SK-N-SH (cell line): ENCODE measurements at regions not wholly inside any gene's neighbourhood (a gene's known extent, or its start where the extent isn't known, plus 50 kb on each side); places are given as distances from the start of the nearest gene placed in this dataset.

Source experiments
- CTCF ChIA-PET: fragments of 300-600, 350-600 bp; formaldehyde crosslinking; extraction: SDS; loops from one replicate; lab custom pipeline; 2021; lab: Yijun Ruan, JAX
- POLR2A ChIA-PET: fragments of 350-600 bp; sonication (Branson Sonifier 250); formaldehyde crosslinking; extraction: SDS; loops from one replicate; lab custom pipeline; 2020; ENCODE audit warnings: antibody characterized with exemption, inconsistent platforms; lab: Yijun Ruan, JAX
- DNase-seq: peaks from one replicate; pipeline ENCODE4 v3.0.0; 2012
- H2AFZ ChIP-seq: fragments of 200-600 bp; sonication (generic); 2 replicates; pipeline ENCODE4 v1.8.1; 2016; ENCODE audit warnings: antibody characterized with exemption, mild to moderate bottlenecking, low read depth
- H3F3A ChIP-seq: fragments of 200-600 bp; sonication (generic); replicated peaks from 2 replicates; pipeline ENCODE3; 2016; ENCODE audit warnings: antibody characterized with exemption, mild to moderate bottlenecking; ENCODE audit not compliant: insufficient read depth
- H3K27ac ChIP-seq, 2 experiments: fragments of 200-500 bp in 1 of 2; fragments of 200-600 bp in 1 of 2; sonication (Bioruptor generic) in 1 of 2; sonication (generic), shearing (Covaris generic) in 1 of 2; 2 replicates each; pipeline versions ENCODE4 v1.5.1 to v1.6.1; 2014 to 2016; ENCODE audit warnings: low read depth in 2 of 2, inconsistent platforms in 1 of 2, low read length in 1 of 2, mild to moderate bottlenecking in 1 of 2, mixed read lengths in 1 of 2
- H3K27me3 ChIP-seq: fragments of 200-600 bp; sonication (generic), shearing (Covaris generic); 2 replicates; pipeline ENCODE4 v1.6.1; 2016; ENCODE audit warnings: mixed run types; ENCODE audit not compliant: insufficient read depth
- H3K36me3 ChIP-seq, 2 experiments: fragments of 200-500 bp in 1 of 2; fragments of 200-600 bp in 1 of 2; sonication (Bioruptor generic) in 1 of 2; sonication (generic) in 1 of 2; replicated peaks in 1 of 2; 2 replicates each; pipeline versions ENCODE3 to v1.5.1; 2014 to 2016; ENCODE audit warnings: low read length in 1 of 2, mild to moderate bottlenecking in 1 of 2; ENCODE audit not compliant: insufficient read depth in 2 of 2, control insufficient read depth in 1 of 2
- H3K4me1 ChIP-seq, 2 experiments: fragments of 200-500 bp in 1 of 2; fragments of 200-600 bp in 1 of 2; sonication (Bioruptor generic) in 1 of 2; sonication (generic), shearing (Covaris generic) in 1 of 2; 2 replicates each; pipeline versions ENCODE4 v1.5.1 to v1.6.1; 2014 to 2016; ENCODE audit warnings: low read depth in 1 of 2, low read length in 1 of 2, mixed run types in 1 of 2; ENCODE audit not compliant: insufficient read depth in 2 of 2, control insufficient read depth in 1 of 2
- H3K4me2 ChIP-seq: fragments of 200-600 bp; sonication (generic), shearing (Covaris generic); 2 replicates; pipeline ENCODE4 v1.6.1; 2017; ENCODE audit warnings: mixed run types
- H3K4me3 ChIP-seq, 2 experiments: fragments of 200-500 bp in 1 of 2; fragments of 200-600 bp in 1 of 2; sonication (Bioruptor generic) in 1 of 2; sonication (generic), shearing (Covaris generic) in 1 of 2; 2 replicates each; pipeline versions ENCODE4 v1.5.1 to v1.8.1; 2014 to 2016; ENCODE audit warnings: low read depth in 2 of 2, inconsistent platforms in 1 of 2, low read length in 1 of 2, mild to moderate bottlenecking in 1 of 2, mixed read lengths in 1 of 2, moderate library complexity in 1 of 2
- H3K79me2 ChIP-seq: fragments of 200-600 bp; sonication (generic); 2 replicates; pipeline ENCODE4 v1.8.1; 2017; ENCODE audit warnings: mild to moderate bottlenecking; ENCODE audit not compliant: insufficient read depth
- H3K9ac ChIP-seq: fragments of 200-600 bp; sonication (generic); 2 replicates; pipeline ENCODE4 v1.6.1; 2017; ENCODE audit warnings: mixed run types
- H3K9me2 ChIP-seq: fragments of 200-600 bp; sonication (generic); 2 replicates; pipeline ENCODE4 v1.6.1; 2017; ENCODE audit warnings: mixed run types
- H3K9me3 ChIP-seq: fragments of 200-600 bp; sonication (generic); 2 replicates; pipeline ENCODE4 v1.6.1; 2017; ENCODE audit warnings: mixed run types, mild to moderate bottlenecking, moderate library complexity
- H4K20me1 ChIP-seq: fragments of 200-600 bp; sonication (generic); 2 replicates; pipeline ENCODE4 v1.6.1; 2017; ENCODE audit warnings: mild to moderate bottlenecking, mixed run types; ENCODE audit not compliant: insufficient read depth
- CHD2 ChIP-seq: fragments of 150-350 bp; IDR thresholded peaks from 2 replicates; pipeline ENCODE4 v1.6.1; 2018; ENCODE audit warnings: low read length; ENCODE audit not compliant: partially characterized antibody
- CTCF ChIP-seq: fragments of 200-600 bp; sonication (generic); IDR thresholded peaks from 2 replicates; pipeline ENCODE4 v1.6.1; 2017; ENCODE audit warnings: antibody characterized with exemption, mild to moderate bottlenecking, moderate library complexity
- ELF1 ChIP-seq: IDR thresholded peaks from 2 replicates; pipeline ENCODE4 v1.4.0; 2012
- FOSL2 ChIP-seq: IDR thresholded peaks from 2 replicates; pipeline ENCODE4 v1.4.0; 2012; ENCODE audit warnings: low read depth, mild to moderate bottlenecking, moderate library complexity, borderline replicate concordance
- FOXJ3 ChIP-seq: sonication (generic); formaldehyde crosslinking; IDR thresholded peaks from 2 replicates; pipeline ENCODE4 v1.5.1; 2020; ENCODE audit warnings: mild to moderate bottlenecking, missing genetic modification reagents
- GATA2 ChIP-seq: sonication (generic); formaldehyde crosslinking; IDR thresholded peaks from 2 replicates; pipeline ENCODE4 v1.5.0; 2020; ENCODE audit warnings: mild to moderate bottlenecking, missing genetic modification reagents
- MEF2A ChIP-seq: IDR thresholded peaks from 2 replicates; pipeline ENCODE4 v1.4.0; 2012; ENCODE audit warnings: low read depth, borderline replicate concordance
- MXI1 ChIP-seq: IDR thresholded peaks from 2 replicates; pipeline ENCODE4 v1.6.1; 2012; ENCODE audit warnings: mild to moderate bottlenecking, low read depth, low read length, improper control_type of control experiment
- NFIC ChIP-seq: IDR thresholded peaks from 2 replicates; pipeline ENCODE4 v1.4.0; 2012; ENCODE audit warnings: borderline replicate concordance
- NRF1 ChIP-seq: IDR thresholded peaks from 2 replicates; pipeline ENCODE4 v1.6.1; 2012; ENCODE audit warnings: low read depth, mild to moderate bottlenecking, low read length
- RCOR1 ChIP-seq: fragments of 150-350 bp; IDR thresholded peaks from 2 replicates; pipeline ENCODE4 v1.6.1; 2017; ENCODE audit warnings: antibody characterized with exemption, low read length
- RXRA ChIP-seq: IDR thresholded peaks from 2 replicates; pipeline ENCODE4 v1.4.0; 2012; ENCODE audit warnings: low read depth, mild to moderate bottlenecking, borderline replicate concordance
- SMC3 ChIP-seq: IDR thresholded peaks from 2 replicates; pipeline ENCODE4 v1.6.1; 2012; ENCODE audit warnings: low read depth, low read length, improper control_type of control experiment
- TEAD4 ChIP-seq: IDR thresholded peaks from 2 replicates; pipeline ENCODE4 v1.4.0; 2012; ENCODE audit warnings: mild to moderate bottlenecking, borderline replicate concordance; ENCODE audit not compliant: insufficient read depth
- WGBS: methylation state at CpG from one replicate; pipeline ENCODE4 v1.1.6; 2017; ENCODE audit warnings: low lambda C conversion rate; 5-methylcytosine and 5-hydroxymethylcytosine counted together
- TF ChIP-seq, protein P1 (sequence below): IDR thresholded peaks from 2 replicates; pipeline ENCODE4; 2012
- TF ChIP-seq, protein P2 (sequence below): IDR thresholded peaks from 2 replicates; pipeline ENCODE4 v1.6.1; 2012; ENCODE audit warnings: mild to moderate bottlenecking, low read depth, low read length, moderate library complexity
- TF ChIP-seq, protein P3 (sequence below): IDR thresholded peaks from 2 replicates; pipeline ENCODE4 v1.4.0; 2012; ENCODE audit warnings: low read depth
- TF ChIP-seq, protein P4 (sequence below): fragments of 150-350 bp; IDR thresholded peaks from 2 replicates; pipeline ENCODE4 v1.6.1; 2016; ENCODE audit warnings: mild to moderate bottlenecking, low read depth, low read length

DNA sequence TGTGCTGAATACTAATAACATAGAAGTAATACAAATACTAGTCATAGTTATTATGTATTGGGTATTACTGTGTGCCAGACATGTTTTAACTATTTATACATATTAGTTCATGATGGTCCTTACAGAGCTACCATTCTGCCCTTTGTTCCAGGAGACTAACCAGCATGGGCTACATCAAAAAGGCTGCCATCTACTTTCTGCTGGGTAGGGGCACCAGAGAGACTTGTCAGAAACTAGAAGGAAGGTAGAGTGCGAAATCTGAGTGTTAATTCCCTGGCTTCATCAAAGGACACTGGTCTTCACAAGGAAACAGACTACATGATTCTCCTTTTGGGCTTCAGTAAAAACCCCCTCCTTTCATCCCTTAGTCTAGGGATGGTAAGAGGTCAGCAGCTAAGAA lies 347.8 kb downstream of the GBA3 start:
- no peak overlapping the region for H3K27ac ChIP-seq
- DNase-seq, result no peak
- POLR2A ChIA-PET, result no interaction called here
- no peaks in the 10 kb centered on the region for H3K36me3 ChIP-seq
- WGBS, result 9% methylated on average over 1 of the region's 1 CpG
- H3K9me3 ChIP-seq, result no peaks in the 10 kb centered on the region
- no peaks in the 10 kb centered on the region for H3K27me3 ChIP-seq
- H2AFZ ChIP-seq, result no peak overlapping the region
- H3F3A ChIP-seq, result no peaks in the 10 kb centered on the region
- no peaks in the 10 kb centered on the region for H4K20me1 ChIP-seq
- CTCF ChIA-PET, result no interaction called here
- H3K4me1 ChIP-seq, result no peaks in the 10 kb centered on the region
- no peaks in the 10 kb centered on the region for H3K9me2 ChIP-seq
- H3K9ac ChIP-seq, result no peak overlapping the region
- H3K4me2 ChIP-seq, result no peak overlapping the region
- no peak overlapping the region for H3K4me3 ChIP-seq
- TF ChIP-seq, protein P1, sequence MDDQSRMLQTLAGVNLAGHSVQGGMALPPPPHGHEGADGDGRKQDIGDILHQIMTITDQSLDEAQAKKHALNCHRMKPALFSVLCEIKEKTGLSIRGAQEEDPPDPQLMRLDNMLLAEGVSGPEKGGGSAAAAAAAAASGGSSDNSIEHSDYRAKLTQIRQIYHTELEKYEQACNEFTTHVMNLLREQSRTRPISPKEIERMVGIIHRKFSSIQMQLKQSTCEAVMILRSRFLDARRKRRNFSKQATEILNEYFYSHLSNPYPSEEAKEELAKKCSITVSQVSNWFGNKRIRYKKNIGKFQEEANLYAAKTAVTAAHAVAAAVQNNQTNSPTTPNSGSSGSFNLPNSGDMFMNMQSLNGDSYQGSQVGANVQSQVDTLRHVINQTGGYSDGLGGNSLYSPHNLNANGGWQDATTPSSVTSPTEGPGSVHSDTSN, result no peak
- H3K79me2 ChIP-seq, result no peaks in the 10 kb centered on the region

DNA sequence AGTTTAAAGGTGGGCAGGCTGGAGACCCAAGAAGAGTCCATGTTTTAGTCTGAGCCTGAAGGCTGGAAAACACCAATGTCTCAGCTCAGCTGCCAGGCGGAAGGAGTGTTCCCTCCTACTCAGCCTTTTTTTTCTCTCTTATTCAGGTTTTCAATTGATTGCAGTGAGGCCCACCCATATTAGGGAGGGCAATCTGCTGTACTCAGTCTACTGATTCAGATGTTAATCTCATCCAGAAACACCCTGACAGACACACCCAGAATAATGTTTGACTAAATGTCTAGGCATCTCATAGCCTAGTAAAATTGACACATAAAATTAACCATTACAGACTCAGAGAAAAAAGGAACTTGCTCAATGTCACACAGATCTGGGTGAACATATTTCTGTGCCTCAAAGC lies 347.1 kb downstream of the GBA3 start:
- no peaks in the 10 kb centered on the region for H3K4me1 ChIP-seq
- H3K27me3 ChIP-seq, result no peaks in the 10 kb centered on the region
- H3K9me3 ChIP-seq, result no peaks in the 10 kb centered on the region
- H3K79me2 ChIP-seq, result no peaks in the 10 kb centered on the region
- H3K9ac ChIP-seq, result no peak overlapping the region
- CTCF ChIA-PET, result no interaction called here
- no peaks in the 10 kb centered on the region for H3K36me3 ChIP-seq
- no peak overlapping the region for H2AFZ ChIP-seq
- H3F3A ChIP-seq, result no peaks in the 10 kb centered on the region
- H3K4me2 ChIP-seq, result no peak overlapping the region
- H4K20me1 ChIP-seq, result no peaks in the 10 kb centered on the region
- POLR2A ChIA-PET, result no interaction called here
- no peaks in the 10 kb centered on the region for H3K9me2 ChIP-seq
- no peak for DNase-seq
- H3K4me3 ChIP-seq, result no peak overlapping the region
- WGBS, result 22% methylated on average over 1 of the region's 1 CpG
- TF ChIP-seq FOXJ3 (CRISPR knock-in tag) (no peak), NRF1 (no peak), TEAD4 (no peak), RCOR1 (no peak), RXRA (no peak), GATA2 (CRISPR knock-in tag) (no peak), SMC3 (no peak), NFIC (no peak), FOSL2 (no peak), CHD2 (no peak), ELF1 (no peak), MEF2A (no peak), CTCF (no peak), MXI1 (no peak)
- TF ChIP-seq, protein P2, sequence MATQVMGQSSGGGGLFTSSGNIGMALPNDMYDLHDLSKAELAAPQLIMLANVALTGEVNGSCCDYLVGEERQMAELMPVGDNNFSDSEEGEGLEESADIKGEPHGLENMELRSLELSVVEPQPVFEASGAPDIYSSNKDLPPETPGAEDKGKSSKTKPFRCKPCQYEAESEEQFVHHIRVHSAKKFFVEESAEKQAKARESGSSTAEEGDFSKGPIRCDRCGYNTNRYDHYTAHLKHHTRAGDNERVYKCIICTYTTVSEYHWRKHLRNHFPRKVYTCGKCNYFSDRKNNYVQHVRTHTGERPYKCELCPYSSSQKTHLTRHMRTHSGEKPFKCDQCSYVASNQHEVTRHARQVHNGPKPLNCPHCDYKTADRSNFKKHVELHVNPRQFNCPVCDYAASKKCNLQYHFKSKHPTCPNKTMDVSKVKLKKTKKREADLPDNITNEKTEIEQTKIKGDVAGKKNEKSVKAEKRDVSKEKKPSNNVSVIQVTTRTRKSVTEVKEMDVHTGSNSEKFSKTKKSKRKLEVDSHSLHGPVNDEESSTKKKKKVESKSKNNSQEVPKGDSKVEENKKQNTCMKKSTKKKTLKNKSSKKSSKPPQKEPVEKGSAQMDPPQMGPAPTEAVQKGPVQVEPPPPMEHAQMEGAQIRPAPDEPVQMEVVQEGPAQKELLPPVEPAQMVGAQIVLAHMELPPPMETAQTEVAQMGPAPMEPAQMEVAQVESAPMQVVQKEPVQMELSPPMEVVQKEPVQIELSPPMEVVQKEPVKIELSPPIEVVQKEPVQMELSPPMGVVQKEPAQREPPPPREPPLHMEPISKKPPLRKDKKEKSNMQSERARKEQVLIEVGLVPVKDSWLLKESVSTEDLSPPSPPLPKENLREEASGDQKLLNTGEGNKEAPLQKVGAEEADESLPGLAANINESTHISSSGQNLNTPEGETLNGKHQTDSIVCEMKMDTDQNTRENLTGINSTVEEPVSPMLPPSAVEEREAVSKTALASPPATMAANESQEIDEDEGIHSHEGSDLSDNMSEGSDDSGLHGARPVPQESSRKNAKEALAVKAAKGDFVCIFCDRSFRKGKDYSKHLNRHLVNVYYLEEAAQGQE, result no peak
- TF ChIP-seq, protein P3, sequence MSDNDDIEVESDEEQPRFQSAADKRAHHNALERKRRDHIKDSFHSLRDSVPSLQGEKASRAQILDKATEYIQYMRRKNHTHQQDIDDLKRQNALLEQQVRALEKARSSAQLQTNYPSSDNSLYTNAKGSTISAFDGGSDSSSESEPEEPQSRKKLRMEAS, result no peak
- TF ChIP-seq, protein P4, sequence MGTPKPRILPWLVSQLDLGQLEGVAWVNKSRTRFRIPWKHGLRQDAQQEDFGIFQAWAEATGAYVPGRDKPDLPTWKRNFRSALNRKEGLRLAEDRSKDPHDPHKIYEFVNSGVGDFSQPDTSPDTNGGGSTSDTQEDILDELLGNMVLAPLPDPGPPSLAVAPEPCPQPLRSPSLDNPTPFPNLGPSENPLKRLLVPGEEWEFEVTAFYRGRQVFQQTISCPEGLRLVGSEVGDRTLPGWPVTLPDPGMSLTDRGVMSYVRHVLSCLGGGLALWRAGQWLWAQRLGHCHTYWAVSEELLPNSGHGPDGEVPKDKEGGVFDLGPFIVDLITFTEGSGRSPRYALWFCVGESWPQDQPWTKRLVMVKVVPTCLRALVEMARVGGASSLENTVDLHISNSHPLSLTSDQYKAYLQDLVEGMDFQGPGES, result no peak
- TF ChIP-seq, protein P1, result no peak
- no peak overlapping the region for H3K27ac ChIP-seq
